A673 (cell line): ENCODE measurements at regions not wholly inside any gene's neighbourhood (a gene's known extent, or its start where the extent isn't known, plus 50 kb on each side); places are given as distances from the start of the nearest gene placed in this dataset.

Experiments used
- BruUV-seq: library from RNA; stranded (reverse); fragments of 400-500 nt; replicated peaks from 2 replicates; lab custom pipeline; 2021; lab: Mats Ljungman, UMichigan
- CTCF ChIA-PET: fragments of 300-600 bp; sonication (Branson Sonifier 250); formaldehyde crosslinking; loops from one replicate; lab custom pipeline; 2022; ENCODE audit warnings: antibody characterized with exemption; lab: Charles Lee
- POLR2A ChIA-PET: fragments of 300-600 bp; sonication (Branson Sonifier 250); formaldehyde crosslinking; loops from one replicate; lab custom pipeline; 2022; ENCODE audit warnings: antibody characterized with exemption; ENCODE audit not compliant: low non-redundant PET; lab: Charles Lee
- DNase-seq: peaks from one replicate; pipeline ENCODE4 v3.0.0-alpha.2; 2015; ENCODE audit warnings: low spot score
- H3K27ac ChIP-seq: fragments of 200-600 bp; sonication (generic); 2 replicates; pipeline ENCODE4 v1.5.1; 2016; ENCODE audit warnings: mixed run types, low read depth, mild to moderate bottlenecking, mixed read lengths, antibody characterized with exemption, low read length; ENCODE audit not compliant: poor library complexity, severe bottlenecking
- H3K27me3 ChIP-seq: fragments of 200-600 bp; sonication (generic); replicated peaks from 2 replicates; pipeline ENCODE4 v1.6.1; 2017; ENCODE audit warnings: mixed run types, low read depth, mild to moderate bottlenecking, mixed read lengths, antibody characterized with exemption, low read length; ENCODE audit not compliant: insufficient read depth, poor library complexity
- H3K36me3 ChIP-seq: fragments of 200-600 bp; sonication (generic); 2 replicates; pipeline ENCODE4 v1.6.1; 2016; ENCODE audit warnings: mixed run types, mild to moderate bottlenecking, mixed read lengths, antibody characterized with exemption, low read length; ENCODE audit not compliant: insufficient read depth, poor library complexity, severe bottlenecking
- H3K4me1 ChIP-seq: fragments of 200-600 bp; sonication (generic); 2 replicates; pipeline ENCODE4 v1.6.1; 2017; ENCODE audit warnings: mixed run types, mild to moderate bottlenecking, mixed read lengths, antibody characterized with exemption, low read length; ENCODE audit not compliant: insufficient read depth, poor library complexity, severe bottlenecking
- H3K4me3 ChIP-seq: fragments of 200-600 bp; sonication (generic); 2 replicates; pipeline ENCODE4 v1.5.1; 2016; ENCODE audit warnings: low read depth, mixed run types, mild to moderate bottlenecking, mixed read lengths, low read length; ENCODE audit not compliant: poor library complexity, severe bottlenecking
- H3K9me3 ChIP-seq: fragments of 200-600 bp; sonication (generic); 2 replicates; pipeline ENCODE4 v1.6.1; 2016; ENCODE audit warnings: mixed run types, low read depth, mild to moderate bottlenecking, mixed read lengths, antibody characterized with exemption, low read length; ENCODE audit not compliant: poor library complexity, severe bottlenecking
- EZH2 ChIP-seq: fragments of 200-600 bp; sonication (generic); IDR thresholded peaks from 2 replicates; pipeline ENCODE4 v1.6.1; 2017; ENCODE audit warnings: borderline replicate concordance, low read depth, mild to moderate bottlenecking, mixed read lengths, antibody characterized with exemption, low read length; ENCODE audit not compliant: poor library complexity, severe bottlenecking
- intact Hi-C: fragments of 100-400 bp; cut with micrococcal nuclease; formaldehyde crosslinking; loops from one replicate; pipeline ENCODE4 v1.10.0; 2022; ENCODE audit not compliant: unreplicated experiment
- TF ChIP-seq, protein P1 (sequence below): fragments of 300-800, 200-600 bp; sonication (generic); conservative IDR thresholded peaks from 2 replicates; pipeline ENCODE4 v1.5.1; 2017; ENCODE audit warnings: low read depth, mild to moderate bottlenecking, antibody characterized with exemption, low read length, moderate library complexity, mixed read lengths

DNA sequence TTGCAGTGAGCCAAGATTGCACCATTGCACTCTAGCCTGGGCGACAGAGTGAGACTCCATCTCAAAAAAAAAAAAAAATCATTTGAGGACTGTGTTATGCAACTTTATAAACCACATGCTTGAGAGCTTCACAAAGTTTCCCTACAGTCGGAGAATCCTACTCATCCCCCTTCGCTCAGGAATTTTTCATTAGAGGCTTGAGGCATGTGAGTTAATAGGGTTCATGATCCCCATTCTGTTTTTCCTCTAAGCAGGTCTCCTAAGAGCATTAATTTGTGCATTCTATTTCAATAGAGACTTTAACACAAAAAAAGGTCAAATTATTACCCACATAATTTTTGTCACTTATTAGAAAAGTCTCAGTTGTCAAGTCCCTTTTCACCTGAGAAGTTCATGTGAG is 103.7 kb upstream of the SOX4 start:
- ChIA-PET CTCF (no interaction called here), POLR2A (no interaction called here)
- TF ChIP-seq, protein P1, sequence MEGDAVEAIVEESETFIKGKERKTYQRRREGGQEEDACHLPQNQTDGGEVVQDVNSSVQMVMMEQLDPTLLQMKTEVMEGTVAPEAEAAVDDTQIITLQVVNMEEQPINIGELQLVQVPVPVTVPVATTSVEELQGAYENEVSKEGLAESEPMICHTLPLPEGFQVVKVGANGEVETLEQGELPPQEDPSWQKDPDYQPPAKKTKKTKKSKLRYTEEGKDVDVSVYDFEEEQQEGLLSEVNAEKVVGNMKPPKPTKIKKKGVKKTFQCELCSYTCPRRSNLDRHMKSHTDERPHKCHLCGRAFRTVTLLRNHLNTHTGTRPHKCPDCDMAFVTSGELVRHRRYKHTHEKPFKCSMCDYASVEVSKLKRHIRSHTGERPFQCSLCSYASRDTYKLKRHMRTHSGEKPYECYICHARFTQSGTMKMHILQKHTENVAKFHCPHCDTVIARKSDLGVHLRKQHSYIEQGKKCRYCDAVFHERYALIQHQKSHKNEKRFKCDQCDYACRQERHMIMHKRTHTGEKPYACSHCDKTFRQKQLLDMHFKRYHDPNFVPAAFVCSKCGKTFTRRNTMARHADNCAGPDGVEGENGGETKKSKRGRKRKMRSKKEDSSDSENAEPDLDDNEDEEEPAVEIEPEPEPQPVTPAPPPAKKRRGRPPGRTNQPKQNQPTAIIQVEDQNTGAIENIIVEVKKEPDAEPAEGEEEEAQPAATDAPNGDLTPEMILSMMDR, result no peak
- no peak for TF ChIP-seq EZH2
- intact Hi-C loops, result no loop called here
- Histone ChIP-seq H3K27ac (no peak overlapping the region), H3K9me3 (no peaks in the 10 kb centered on the region), H3K4me3 (no peak overlapping the region), H3K27me3 (no peaks in the 10 kb centered on the region), H3K36me3 (no peaks in the 10 kb centered on the region), H3K4me1 (no peaks in the 10 kb centered on the region)
- no TSS peak for BruUV-seq
- DNase-seq, result no peak

GRCh38 chr6:21491955-21492354 is 101.6 kb upstream of the SOX4 start:
- no peak overlapping the region for H3K27ac ChIP-seq
- no peaks in the 10 kb centered on the region for H3K36me3 ChIP-seq
- no peaks in the 10 kb centered on the region for H3K27me3 ChIP-seq
- BruUV-seq, result no TSS peak
- POLR2A ChIA-PET, result interaction anchor here (0.5 kb wide), 1 partner anchor 371 kb away, joined by 13 read pairs; no protein-coding TSS in a partner anchor
- DNase-seq, result no peak
- H3K4me1 ChIP-seq, result no peaks in the 10 kb centered on the region
- H3K9me3 ChIP-seq, result no peaks in the 10 kb centered on the region
- H3K4me3 ChIP-seq, result no peak overlapping the region
- CTCF ChIA-PET, result no interaction called here
- TF ChIP-seq, protein P1, result no peak
- TF ChIP-seq EZH2, result no peak
- intact Hi-C loops, result no loop called here

GRCh38 chr6:21494505-21494904 is 99.0 kb upstream of the SOX4 start:
- intact Hi-C loops, result no loop called here
- no peaks in the 10 kb centered on the region for H3K4me1 ChIP-seq
- no peak overlapping the region for H3K27ac ChIP-seq
- BruUV-seq, result no TSS peak
- no peaks in the 10 kb centered on the region for H3K36me3 ChIP-seq
- no peak overlapping the region for H3K4me3 ChIP-seq
- CTCF ChIA-PET, result no interaction called here
- POLR2A ChIA-PET, result interaction anchor here (0.5 kb wide), 1 partner anchor 18 kb away, joined by 18 read pairs; no protein-coding TSS in a partner anchor
- DNase-seq, result no peak
- TF ChIP-seq EZH2, result no peak
- TF ChIP-seq, protein P1, result no peak
- no peaks in the 10 kb centered on the region for H3K9me3 ChIP-seq
- no peaks in the 10 kb centered on the region for H3K27me3 ChIP-seq
